ENCODE measurements at regions not wholly inside any gene's neighbourhood (a gene's known extent, or its start where the extent isn't known, plus 50 kb on each side); places are given as distances from the start of the nearest gene placed in this dataset.

GRCh38 chr6:104642871-104643270, 216.8 kb downstream of the HACE1 start:
- Histone ChIP-seq H3K36me3 (ENCODE audit: control insufficient read depth in 2 of 2, insufficient read depth in 2 of 2, low read length in 1 of 2) (no peaks in the 10 kb centered on the region), H3K27ac (ENCODE audit: low read depth in 2 of 2, low read length in 1 of 2) (no peak overlapping the region)
- WGBS, 2 donors = 69 to 74% methylated on average over 2 of the region's 2 CpGs

GRCh38 chr6:104640761-104641160, 219.0 kb downstream of the HACE1 start:
- H3K27me3 ChIP-seq (ENCODE audit: control insufficient read depth in 1 of 2, insufficient read depth in 2 of 2, low read length in 2 of 2) = no peaks in the 10 kb centered on the region
- H3K4me3 ChIP-seq (ENCODE audit: low read depth in 1 of 2, low read length in 2 of 2) = no peak overlapping the region
- WGBS, 2 donors = 77 to 79% methylated on average over 6 of the region's 6 CpGs
- no peaks in the 10 kb centered on the region for H3K4me1 ChIP-seq (ENCODE audit: control insufficient read depth in 2 of 2, insufficient read depth in 2 of 2, low read length in 1 of 2)
- no peak overlapping the region for H3K27ac ChIP-seq (ENCODE audit: low read depth in 2 of 2, low read length in 1 of 2)
- no peaks in the 10 kb centered on the region for H3K36me3 ChIP-seq (ENCODE audit: control insufficient read depth in 2 of 2, insufficient read depth in 2 of 2, low read length in 1 of 2)
- H3K9me3 ChIP-seq (ENCODE audit: control insufficient read depth in 2 of 2, insufficient read depth in 1 of 2, low read depth in 1 of 2, low read length in 1 of 2) = no peaks in the 10 kb centered on the region

More at GRCh38 chr6:104642871-104643270, 216.8 kb downstream of the HACE1 start:
- H3K9me3 ChIP-seq (ENCODE audit: control insufficient read depth in 2 of 2, insufficient read depth in 1 of 2, low read depth in 1 of 2, low read length in 1 of 2) = no peaks in the 10 kb centered on the region
- no peaks in the 10 kb centered on the region for H3K4me1 ChIP-seq (ENCODE audit: control insufficient read depth in 2 of 2, insufficient read depth in 2 of 2, low read length in 1 of 2)
- H3K4me3 ChIP-seq (ENCODE audit: low read depth in 1 of 2, low read length in 2 of 2) = no peak overlapping the region
- H3K27me3 ChIP-seq (ENCODE audit: control insufficient read depth in 1 of 2, insufficient read depth in 2 of 2, low read length in 2 of 2) = no peaks in the 10 kb centered on the region

- H3K27ac ChIP-seq (ENCODE audit: low read depth in 2 of 2, low read length in 1 of 2) = no peak overlapping the region
- no peak overlapping the region for H3K4me3 ChIP-seq (ENCODE audit: low read depth in 1 of 2, low read length in 2 of 2)
- H3K4me1 ChIP-seq (ENCODE audit: control insufficient read depth in 2 of 2, insufficient read depth in 2 of 2, low read length in 1 of 2) = no peaks in the 10 kb centered on the region
- no peaks in the 10 kb centered on the region for H3K36me3 ChIP-seq (ENCODE audit: control insufficient read depth in 2 of 2, insufficient read depth in 2 of 2, low read length in 1 of 2)
- H3K27me3 ChIP-seq (ENCODE audit: control insufficient read depth in 1 of 2, insufficient read depth in 2 of 2, low read length in 2 of 2) = no peaks in the 10 kb centered on the region
- 38 to 53% methylated on average over 5 of the region's 5 CpGs for WGBS, 2 donors
- H3K9me3 ChIP-seq (ENCODE audit: control insufficient read depth in 2 of 2, insufficient read depth in 1 of 2, low read depth in 1 of 2, low read length in 1 of 2) = no peaks in the 10 kb centered on the region
Observed at GRCh38 chr6:104640150-104640700, 219.5 kb downstream of the HACE1 start.

DNA sequence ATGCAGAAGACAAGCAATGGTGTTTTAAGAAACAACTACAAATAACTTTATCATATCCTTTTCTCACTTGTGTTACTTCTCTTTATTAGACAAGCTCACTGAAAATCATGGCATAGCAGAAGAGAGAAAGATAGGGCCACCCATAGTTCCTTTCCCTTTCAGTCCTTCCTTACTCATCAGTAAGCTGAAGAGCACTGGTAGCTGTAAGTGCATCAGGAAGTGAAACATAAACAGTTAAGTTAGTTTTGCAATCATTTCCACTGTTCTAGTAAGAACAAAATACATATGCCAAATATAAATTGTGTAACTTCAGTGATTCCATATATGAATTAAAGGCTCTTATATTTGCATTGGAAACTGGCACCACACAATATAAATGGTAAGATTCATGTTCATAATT, 220.1 kb downstream of the HACE1 start:
- Histone ChIP-seq H3K27ac (ENCODE audit: low read depth in 2 of 2, low read length in 1 of 2) (no peak overlapping the region), H3K9me3 (ENCODE audit: control insufficient read depth in 2 of 2, insufficient read depth in 1 of 2, low read depth in 1 of 2, low read length in 1 of 2) (no peaks in the 10 kb centered on the region), H3K36me3 (ENCODE audit: control insufficient read depth in 2 of 2, insufficient read depth in 2 of 2, low read length in 1 of 2) (no peaks in the 10 kb centered on the region), H3K4me1 (ENCODE audit: control insufficient read depth in 2 of 2, insufficient read depth in 2 of 2, low read length in 1 of 2) (no peaks in the 10 kb centered on the region), H3K4me3 (ENCODE audit: low read depth in 1 of 2, low read length in 2 of 2) (no peak overlapping the region), H3K27me3 (ENCODE audit: control insufficient read depth in 1 of 2, insufficient read depth in 2 of 2, low read length in 2 of 2) (no peaks in the 10 kb centered on the region)

DNA sequence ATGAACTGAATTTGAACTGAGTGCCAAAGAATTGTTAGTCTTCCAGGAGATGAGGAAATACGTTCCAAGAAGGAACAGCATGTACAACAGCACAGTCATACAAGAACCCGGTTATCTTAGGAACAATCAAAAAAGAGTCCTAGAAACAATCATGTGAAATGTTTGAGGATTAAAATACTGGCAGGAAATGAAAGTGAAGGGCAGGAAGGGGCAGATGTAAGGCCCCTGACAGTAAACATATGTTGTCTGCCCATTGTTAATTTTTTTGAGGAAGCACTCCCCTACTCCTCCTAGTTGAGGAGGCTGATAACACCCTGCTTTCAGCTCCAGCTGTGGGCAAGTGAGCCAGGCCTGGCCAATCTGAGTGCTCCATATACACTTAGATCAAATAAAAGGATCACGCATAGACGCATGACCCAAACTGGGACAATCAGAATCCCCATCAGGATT, 220.9 kb downstream of the HACE1 start:
- H3K9me3 ChIP-seq (ENCODE audit: control insufficient read depth in 2 of 2, insufficient read depth in 1 of 2, low read depth in 1 of 2, low read length in 1 of 2) = no peaks in the 10 kb centered on the region
- H3K27me3 ChIP-seq (ENCODE audit: control insufficient read depth in 1 of 2, insufficient read depth in 2 of 2, low read length in 2 of 2) = no peaks in the 10 kb centered on the region
- WGBS, 2 donors = 52 to 63% methylated on average over 4 of the region's 4 CpGs

GRCh38 chr6:104633125-104633524, 226.6 kb downstream of the HACE1 start:
- Histone ChIP-seq H3K36me3 (ENCODE audit: control insufficient read depth in 2 of 2, insufficient read depth in 2 of 2, low read length in 1 of 2) (no peaks in the 10 kb centered on the region), H3K27ac (ENCODE audit: low read depth in 2 of 2, low read length in 1 of 2) (no peak overlapping the region), H3K4me3 (ENCODE audit: low read depth in 1 of 2, low read length in 2 of 2) (no peak overlapping the region), H3K4me1 (ENCODE audit: control insufficient read depth in 2 of 2, insufficient read depth in 2 of 2, low read length in 1 of 2) (no peaks in the 10 kb centered on the region), H3K27me3 (ENCODE audit: control insufficient read depth in 1 of 2, insufficient read depth in 2 of 2, low read length in 2 of 2) (no peaks in the 10 kb centered on the region), H3K9me3 (ENCODE audit: control insufficient read depth in 2 of 2, insufficient read depth in 1 of 2, low read depth in 1 of 2, low read length in 1 of 2) (no peaks in the 10 kb centered on the region)
- WGBS, 2 donors = 84 to 86% methylated on average over 4 of the region's 4 CpGs

More for the DNA sequence above, 220.9 kb downstream of the HACE1 start:
- Histone ChIP-seq H3K4me1 (ENCODE audit: control insufficient read depth in 2 of 2, insufficient read depth in 2 of 2, low read length in 1 of 2) (no peaks in the 10 kb centered on the region), H3K4me3 (ENCODE audit: low read depth in 1 of 2, low read length in 2 of 2) (no peak overlapping the region), H3K27ac (ENCODE audit: low read depth in 2 of 2, low read length in 1 of 2) (peak overlapping the region in 1 of 2 donors; percentile 37), H3K36me3 (ENCODE audit: control insufficient read depth in 2 of 2, insufficient read depth in 2 of 2, low read length in 1 of 2) (no peaks in the 10 kb centered on the region)

GRCh38 chr6:104632588-104632987, 227.1 kb downstream of the HACE1 start:
- Histone ChIP-seq H3K36me3 (ENCODE audit: control insufficient read depth in 2 of 2, insufficient read depth in 2 of 2, low read length in 1 of 2) (no peaks in the 10 kb centered on the region), H3K27ac (ENCODE audit: low read depth in 2 of 2, low read length in 1 of 2) (no peak overlapping the region), H3K4me3 (ENCODE audit: low read depth in 1 of 2, low read length in 2 of 2) (no peak overlapping the region), H3K9me3 (ENCODE audit: control insufficient read depth in 2 of 2, insufficient read depth in 1 of 2, low read depth in 1 of 2, low read length in 1 of 2) (no peaks in the 10 kb centered on the region), H3K4me1 (ENCODE audit: control insufficient read depth in 2 of 2, insufficient read depth in 2 of 2, low read length in 1 of 2) (no peaks in the 10 kb centered on the region), H3K27me3 (ENCODE audit: control insufficient read depth in 1 of 2, insufficient read depth in 2 of 2, low read length in 2 of 2) (no peaks in the 10 kb centered on the region)
- WGBS, 2 donors = 83 to 90% methylated on average over 2 of the region's 2 CpGs

DNA sequence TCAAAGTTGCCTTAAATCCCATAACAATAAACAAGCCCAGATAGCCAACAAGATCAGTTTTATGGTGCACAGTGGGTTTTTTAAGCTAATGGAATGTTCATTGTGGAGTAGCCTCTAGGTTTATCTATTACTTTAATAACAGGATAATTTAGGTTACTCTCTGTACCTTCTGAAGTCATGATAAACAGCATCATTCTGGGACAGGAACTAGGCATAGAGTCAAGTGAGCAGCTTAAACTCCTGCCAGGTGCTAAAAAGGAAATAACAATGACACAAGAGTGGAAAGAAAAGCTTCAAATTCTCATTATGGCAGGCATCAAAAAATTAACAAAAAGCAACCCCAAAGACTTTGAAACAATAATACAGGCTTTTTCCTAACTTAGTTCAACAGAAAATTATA, 228.8 kb downstream of the HACE1 start:
- H3K27ac ChIP-seq (ENCODE audit: low read depth in 2 of 2, low read length in 1 of 2) = no peak overlapping the region

DNA sequence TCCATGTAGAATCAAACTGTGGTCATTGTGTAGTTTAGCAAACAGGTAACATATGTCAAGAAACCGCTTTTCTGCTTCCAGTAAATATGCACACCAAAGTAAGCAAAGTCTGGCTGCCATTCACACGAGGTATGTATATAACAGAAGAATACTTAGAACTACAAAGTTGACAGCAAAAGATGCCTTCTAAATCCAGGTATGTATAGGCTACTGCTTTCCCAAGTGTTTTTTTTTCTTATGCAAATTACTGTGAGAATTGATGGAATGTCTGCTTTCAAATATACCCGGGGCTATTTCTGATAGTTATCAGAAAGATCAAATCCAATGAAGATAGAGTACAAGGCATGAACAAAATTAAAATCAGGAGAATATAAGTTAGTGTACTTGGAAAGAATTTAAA, 229.2 kb downstream of the HACE1 start:
- Histone ChIP-seq H3K9me3 (ENCODE audit: control insufficient read depth in 2 of 2, insufficient read depth in 1 of 2, low read depth in 1 of 2, low read length in 1 of 2) (no peaks in the 10 kb centered on the region), H3K27me3 (ENCODE audit: control insufficient read depth in 1 of 2, insufficient read depth in 2 of 2, low read length in 2 of 2) (no peaks in the 10 kb centered on the region), H3K27ac (ENCODE audit: low read depth in 2 of 2, low read length in 1 of 2) (no peak overlapping the region), H3K4me3 (ENCODE audit: low read depth in 1 of 2, low read length in 2 of 2) (no peak overlapping the region), H3K36me3 (ENCODE audit: control insufficient read depth in 2 of 2, insufficient read depth in 2 of 2, low read length in 1 of 2) (no peaks in the 10 kb centered on the region), H3K4me1 (ENCODE audit: control insufficient read depth in 2 of 2, insufficient read depth in 2 of 2, low read length in 1 of 2) (no peaks in the 10 kb centered on the region)
- 40 to 45% methylated on average over 3 of the region's 3 CpGs for WGBS, 2 donors

More for the DNA sequence above, 228.8 kb downstream of the HACE1 start:
- Histone ChIP-seq H3K36me3 (ENCODE audit: control insufficient read depth in 2 of 2, insufficient read depth in 2 of 2, low read length in 1 of 2) (no peaks in the 10 kb centered on the region), H3K9me3 (ENCODE audit: control insufficient read depth in 2 of 2, insufficient read depth in 1 of 2, low read depth in 1 of 2, low read length in 1 of 2) (no peaks in the 10 kb centered on the region), H3K4me3 (ENCODE audit: low read depth in 1 of 2, low read length in 2 of 2) (no peak overlapping the region), H3K4me1 (ENCODE audit: control insufficient read depth in 2 of 2, insufficient read depth in 2 of 2, low read length in 1 of 2) (no peaks in the 10 kb centered on the region), H3K27me3 (ENCODE audit: control insufficient read depth in 1 of 2, insufficient read depth in 2 of 2, low read length in 2 of 2) (no peaks in the 10 kb centered on the region)

DNA sequence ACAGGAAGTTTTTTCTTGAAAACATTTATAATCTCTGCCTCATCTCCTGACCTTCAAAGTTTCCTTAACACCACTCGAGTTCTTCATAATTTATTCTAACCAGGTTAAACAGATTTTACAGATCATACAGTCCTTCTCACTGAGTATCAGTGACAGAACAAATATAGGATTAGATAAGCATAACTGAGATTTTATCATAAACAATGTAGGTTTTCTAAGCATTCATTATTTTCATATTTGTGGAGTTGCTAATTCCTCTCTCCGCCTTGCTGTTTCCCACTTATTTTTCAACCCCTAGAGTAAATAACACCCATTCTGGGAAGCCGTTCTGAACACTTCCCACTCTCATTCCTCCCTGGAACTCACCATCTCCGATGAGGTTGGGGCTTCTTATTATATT, 229.9 kb downstream of the HACE1 start:
- Histone ChIP-seq H3K27ac (ENCODE audit: low read depth in 2 of 2, low read length in 1 of 2) (no peak overlapping the region), H3K9me3 (ENCODE audit: control insufficient read depth in 2 of 2, insufficient read depth in 1 of 2, low read depth in 1 of 2, low read length in 1 of 2) (no peaks in the 10 kb centered on the region), H3K4me1 (ENCODE audit: control insufficient read depth in 2 of 2, insufficient read depth in 2 of 2, low read length in 1 of 2) (no peaks in the 10 kb centered on the region), H3K4me3 (ENCODE audit: low read depth in 1 of 2, low read length in 2 of 2) (no peak overlapping the region), H3K27me3 (ENCODE audit: control insufficient read depth in 1 of 2, insufficient read depth in 2 of 2, low read length in 2 of 2) (no peaks in the 10 kb centered on the region), H3K36me3 (ENCODE audit: control insufficient read depth in 2 of 2, insufficient read depth in 2 of 2, low read length in 1 of 2) (no peaks in the 10 kb centered on the region)
- WGBS, 2 donors = 64% methylated on average over 4 of the region's 4 CpGs
